A549 (cell line): ENCODE measurements at regions not wholly inside any gene's neighbourhood (a gene's known extent, or its start where the extent isn't known, plus 50 kb on each side); places are given as distances from the start of the nearest gene placed in this dataset.

Experiments used
- ATAC-seq, 2 experiments: fragments of 200-7000 bp in 1 of 2; fragments of >200 bp in 1 of 2; cut with Nextera tagmentation in 1 of 2; cut with Tn5 transposase in 1 of 2; 3 replicates each; pipeline versions ENCODE4 v1.8.0 to v1.9.1; 2018 to 2020; ENCODE audit warnings: mild to moderate bottlenecking in 1 of 2, moderate library complexity in 1 of 2
- CTCF ChIA-PET: fragments of 300-600 bp; sonication (Branson Sonifier 250); formaldehyde crosslinking; extraction: SDS; loops from one replicate; lab custom pipeline; 2021; ENCODE audit warnings: antibody characterized with exemption, inconsistent platforms; lab: Yijun Ruan, JAX
- POLR2A ChIA-PET: fragments of 350-600 bp; formaldehyde crosslinking; extraction: SDS; loops from one replicate; lab custom pipeline; 2021; ENCODE audit warnings: antibody characterized with exemption, inconsistent platforms; lab: Yijun Ruan, JAX
- DNase-seq, 2 experiments: peaks; one replicate each; pipeline versions ENCODE4 v3.0.0 to v3.0.0-alpha.2; 2011 to 2016; ENCODE audit warnings: low read depth in 1 of 2, low spot score in 1 of 2
- FAIRE-seq: peaks from 2 replicates; lab custom pipeline; 2011; peaks lifted over from hg19 to GRCh38; lab: Jason Lieb, UNC
- H3K27ac ChIP-seq, 2 experiments: fragments of >200 bp; sonication (Bioruptor Twin); formaldehyde crosslinking; 3 replicates each; pipeline ENCODE4 v1.5.1; 2016 to 2017
- H3K4me1 ChIP-seq: fragments of >200 bp; sonication (Bioruptor Twin); formaldehyde crosslinking; 3 replicates; pipeline ENCODE4 v1.6.1; 2016
- H3K4me2 ChIP-seq: fragments of >200 bp; sonication (Bioruptor Twin); formaldehyde crosslinking; 3 replicates; pipeline ENCODE4 v1.6.1; 2016
- H3K4me3 ChIP-seq: fragments of >200 bp; sonication (Bioruptor Twin); formaldehyde crosslinking; 3 replicates; pipeline ENCODE4 v1.5.1; 2016
- H3K9me3 ChIP-seq: fragments of >200 bp; sonication (Bioruptor Twin); formaldehyde crosslinking; 3 replicates; pipeline ENCODE4 v1.6.1; 2016
- CBX8 ChIP-seq: fragments of 200-600 bp; sonication (generic); IDR thresholded peaks from 2 replicates; pipeline ENCODE4 v1.6.1; 2016
- CEBPB ChIP-seq, 2 experiments: fragments of >200 bp in 1 of 2; sonication (Bioruptor Twin) in 1 of 2; formaldehyde crosslinking in 1 of 2; IDR thresholded peaks; 2 replicates each; pipeline ENCODE4 v1.6.1; 2012 to 2016
- CHD2 ChIP-seq: fragments of 150-350 bp; IDR thresholded peaks from 2 replicates; pipeline ENCODE4 v1.6.1; 2014; ENCODE audit warnings: low read length; ENCODE audit not compliant: partially characterized antibody
- CHD4 ChIP-seq: fragments of 200-600 bp; sonication (generic); IDR thresholded peaks from 2 replicates; pipeline ENCODE4 v1.6.1; 2016; ENCODE audit warnings: antibody characterized with exemption, mild to moderate bottlenecking, borderline replicate concordance
- EP300 ChIP-seq, 2 experiments: fragments of >200 bp; sonication (Bioruptor Twin); formaldehyde crosslinking; IDR thresholded peaks; 2 replicates in 1 of 2; 3 replicates in 1 of 2; pipeline ENCODE4 v1.6.1; 2016 to 2017
- FOXS1 ChIP-seq: fragments of 250-450 bp; sonication (Bioruptor Pico); IDR thresholded peaks from 2 replicates; pipeline ENCODE4 v1.5.0; 2020; ENCODE audit warnings: mild to moderate bottlenecking, moderate library complexity
- HEYL ChIP-seq: fragments of 250-450 bp; sonication (Bioruptor Pico); IDR thresholded peaks from 2 replicates; pipeline ENCODE4 v1.8.0; 2021; ENCODE audit warnings: mild to moderate bottlenecking, moderate library complexity
- JUN ChIP-seq, 2 experiments: fragments of >200 bp; sonication (Bioruptor Twin); formaldehyde crosslinking; IDR thresholded peaks; 2 replicates in 1 of 2; 3 replicates in 1 of 2; pipeline ENCODE4 v1.6.1; 2016 to 2017
- KDM5A ChIP-seq: fragments of 200-600 bp; sonication (generic); IDR thresholded peaks from 2 replicates; pipeline ENCODE4 v1.6.1; 2016; ENCODE audit warnings: antibody characterized with exemption, mild to moderate bottlenecking
- MAFK ChIP-seq: fragments of 450-650 bp; IDR thresholded peaks from 2 replicates; pipeline ENCODE4 v1.6.1; 2014; ENCODE audit not compliant: partially characterized antibody
- NFE2L2 ChIP-seq: fragments of 150-350 bp; conservative IDR thresholded peaks from 2 replicates; pipeline ENCODE4 v1.6.1; 2014; ENCODE audit warnings: low read length
- NPAS2 ChIP-seq: fragments of 250-450 bp; sonication (Bioruptor Pico); IDR thresholded peaks from 2 replicates; pipeline ENCODE4 v1.8.0; 2022; ENCODE audit warnings: mild to moderate bottlenecking, moderate library complexity, borderline replicate concordance
- RAD21 ChIP-seq, 2 experiments: fragments of >200 bp in 1 of 2; sonication (Bioruptor Twin) in 1 of 2; formaldehyde crosslinking in 1 of 2; IDR thresholded peaks in 1 of 2; conservative IDR thresholded peaks in 1 of 2; 2 replicates in 1 of 2; 3 replicates in 1 of 2; pipeline ENCODE4 v1.6.1; 2012 to 2018; ENCODE audit warnings: inconsistent platforms in 1 of 2
- RARB ChIP-seq: fragments of 250-450 bp; sonication (Bioruptor Pico); IDR thresholded peaks from 2 replicates; pipeline ENCODE4 v1.8.0; 2021; ENCODE audit warnings: mild to moderate bottlenecking, moderate library complexity
- RCOR1 ChIP-seq: fragments of 150-350 bp; IDR thresholded peaks from 2 replicates; pipeline ENCODE4 v1.6.1; 2014; ENCODE audit warnings: antibody characterized with exemption, low read length, low read depth
- SMC3 ChIP-seq: fragments of >200 bp; sonication (Bioruptor Twin); formaldehyde crosslinking; IDR thresholded peaks from 3 replicates; pipeline ENCODE4 v1.6.1; 2018; ENCODE audit warnings: inconsistent platforms
- ZC3H11A ChIP-seq: fragments of 450-650 bp; IDR thresholded peaks from 2 replicates; pipeline ENCODE4 v1.6.1; 2014; ENCODE audit warnings: antibody characterized with exemption, mild to moderate bottlenecking
- ZNF302 ChIP-seq: fragments of 250-450 bp; sonication (Bioruptor Pico); IDR thresholded peaks from 2 replicates; pipeline ENCODE4 v1.9.0; 2021; ENCODE audit warnings: inconsistent platforms, mild to moderate bottlenecking, moderate library complexity
- WGBS: methylation state at CpG from one replicate; pipeline ENCODE4 v1.1.6; 2017; ENCODE audit errors: missing lambda C conversion rate; 5-methylcytosine and 5-hydroxymethylcytosine counted together
- TF ChIP-seq, protein P1 (sequence below): fragments of 150-350 bp; IDR thresholded peaks from 2 replicates; pipeline ENCODE4 v1.6.1; 2014; ENCODE audit warnings: low read depth, mild to moderate bottlenecking, low read length
- TF ChIP-seq, protein P2 (sequence below): fragments of >200 bp; sonication (Bioruptor Twin); formaldehyde crosslinking; IDR thresholded peaks from 3 replicates; pipeline ENCODE4 v1.6.1; 2016
- TF ChIP-seq, protein P3 (sequence below): IDR thresholded peaks from 2 replicates; pipeline ENCODE4 v1.6.1; 2012
- TF ChIP-seq, protein P4 (sequence below): fragments of 250-450 bp; sonication (Bioruptor Pico); IDR thresholded peaks from 2 replicates; pipeline ENCODE4 v1.5.0; 2020; ENCODE audit warnings: low read depth, mild to moderate bottlenecking, moderate library complexity
- TF ChIP-seq, protein P5 (sequence below): fragments of 450-650 bp; IDR thresholded peaks from 2 replicates; pipeline ENCODE4 v1.6.1; 2014; ENCODE audit warnings: antibody characterized with exemption

DNA sequence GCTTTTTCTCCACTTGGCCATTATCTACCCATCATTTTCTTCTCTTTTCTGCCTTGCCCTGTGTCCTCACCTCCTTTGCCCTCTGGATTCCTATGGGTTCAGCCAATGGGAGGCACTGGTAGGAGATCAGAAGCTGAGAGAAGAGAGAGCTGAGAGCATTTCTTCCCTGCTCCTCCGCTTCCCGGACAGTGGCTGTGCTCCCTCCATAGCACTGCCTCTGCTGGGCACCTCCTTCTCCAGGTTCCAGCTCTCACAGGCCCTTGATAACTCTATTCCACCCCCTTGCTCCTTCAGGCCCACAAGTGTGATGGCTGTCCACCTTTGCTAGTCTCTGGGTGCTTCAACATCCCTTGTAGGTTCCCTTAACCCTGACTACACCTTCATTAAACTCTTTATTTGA, 79.6 kb downstream of the LSM5 start (continued):
- TF ChIP-seq, protein P1, sequence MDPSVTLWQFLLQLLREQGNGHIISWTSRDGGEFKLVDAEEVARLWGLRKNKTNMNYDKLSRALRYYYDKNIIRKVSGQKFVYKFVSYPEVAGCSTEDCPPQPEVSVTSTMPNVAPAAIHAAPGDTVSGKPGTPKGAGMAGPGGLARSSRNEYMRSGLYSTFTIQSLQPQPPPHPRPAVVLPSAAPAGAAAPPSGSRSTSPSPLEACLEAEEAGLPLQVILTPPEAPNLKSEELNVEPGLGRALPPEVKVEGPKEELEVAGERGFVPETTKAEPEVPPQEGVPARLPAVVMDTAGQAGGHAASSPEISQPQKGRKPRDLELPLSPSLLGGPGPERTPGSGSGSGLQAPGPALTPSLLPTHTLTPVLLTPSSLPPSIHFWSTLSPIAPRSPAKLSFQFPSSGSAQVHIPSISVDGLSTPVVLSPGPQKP = no peak
- TF ChIP-seq CBX8 (no peak), CHD2 (no peak), NPAS2 (CRISPR knock-in tag) (no peak), CHD4 (no peak), ZNF302 (CRISPR knock-in tag) (no peak), ZC3H11A (no peak), HEYL (CRISPR knock-in tag) (no peak)

DNA sequence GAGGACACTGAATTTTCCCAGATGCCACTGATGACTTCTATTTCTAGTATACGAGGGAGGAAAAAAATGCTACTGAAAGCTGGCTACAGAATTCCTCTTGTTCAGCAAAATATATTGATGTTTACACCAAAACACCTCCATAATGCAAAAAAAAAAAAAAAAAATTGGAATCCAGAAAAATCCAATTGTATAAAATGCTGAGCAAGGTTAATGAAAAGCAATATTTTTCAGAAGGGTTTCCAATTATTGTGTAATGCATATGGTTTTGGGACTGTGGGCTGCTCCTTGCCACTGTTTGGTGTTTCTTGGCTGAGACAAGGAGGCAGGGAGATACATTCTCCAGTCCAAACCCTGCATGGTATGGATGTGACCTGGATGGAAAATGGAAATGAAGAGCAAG, 83.8 kb downstream of the LSM5 start:
- TF ChIP-seq CHD2 (no peak), MAFK (peak; percentile 61)
- WGBS = 9% methylated on average over 1 of the region's 1 CpG
- CTCF ChIA-PET = no interaction called here
- no peaks in the 10 kb centered on the region for H3K9me3 ChIP-seq
- FAIRE-seq = no peak
- no peak overlapping the region for H3K4me3 ChIP-seq
- POLR2A ChIA-PET = no interaction called here
- no peak overlapping the region for H3K4me2 ChIP-seq
- H3K27ac ChIP-seq = no peak overlapping the region
- DNase-seq = no peak
- no peak for ATAC-seq
- no peaks in the 10 kb centered on the region for H3K4me1 ChIP-seq

DNA sequence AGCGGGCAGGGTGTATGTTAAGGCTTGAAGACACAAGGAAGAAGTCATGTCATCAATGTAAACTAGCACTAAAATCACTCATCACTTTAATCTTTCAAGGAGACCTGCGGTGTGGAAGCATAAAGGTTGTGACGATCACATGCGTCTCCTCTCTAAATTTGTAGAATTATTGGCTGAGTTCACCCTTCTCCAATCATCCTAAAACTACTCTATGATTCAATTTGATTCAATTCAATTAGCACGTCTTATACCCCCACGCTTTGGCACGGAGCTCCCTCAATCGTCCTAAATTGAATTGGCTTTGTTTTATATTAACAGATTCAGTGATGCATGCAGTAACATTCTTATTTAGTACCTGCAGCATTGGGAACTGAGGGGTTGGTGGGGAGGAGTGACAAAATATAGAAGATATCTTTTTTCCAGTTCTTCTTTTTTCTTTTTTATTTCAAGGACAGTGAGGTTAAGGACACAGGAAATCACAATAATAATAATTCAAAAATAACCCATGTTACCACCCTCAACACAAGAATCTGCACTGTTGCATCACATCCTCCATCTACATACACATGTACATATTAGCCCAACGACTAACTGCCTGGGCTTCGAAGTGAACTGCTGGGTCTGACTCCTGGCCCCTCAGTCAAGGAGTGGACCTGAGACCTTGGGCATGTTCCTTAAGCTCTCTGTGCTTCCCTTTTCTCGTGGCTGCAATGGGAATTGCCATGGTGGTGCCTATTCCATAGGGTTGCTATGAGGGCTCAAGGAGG, 86.5 kb downstream of the LSM5 start:
- ATAC-seq (0 out of 6 replicates have a peak, but pooled peaks of 1 of the 2 experiments have one; percentile 19), DNase-seq (no peak), FAIRE-seq (no peak)
- Histone ChIP-seq H3K9me3 (no peaks in the 10 kb centered on the region), H3K27ac (no peak overlapping the region), H3K4me2 (no peak overlapping the region), H3K4me3 (no peak overlapping the region)
- 28% methylated on average over 11 of the region's 11 CpGs for WGBS
- CTCF ChIA-PET = interaction anchor here (1.0 kb wide), 1 partner anchor 20 kb away, joined by 3 read pairs; no protein-coding TSS in a partner anchor
- POLR2A ChIA-PET = no interaction called here
- TF ChIP-seq, protein P2, sequence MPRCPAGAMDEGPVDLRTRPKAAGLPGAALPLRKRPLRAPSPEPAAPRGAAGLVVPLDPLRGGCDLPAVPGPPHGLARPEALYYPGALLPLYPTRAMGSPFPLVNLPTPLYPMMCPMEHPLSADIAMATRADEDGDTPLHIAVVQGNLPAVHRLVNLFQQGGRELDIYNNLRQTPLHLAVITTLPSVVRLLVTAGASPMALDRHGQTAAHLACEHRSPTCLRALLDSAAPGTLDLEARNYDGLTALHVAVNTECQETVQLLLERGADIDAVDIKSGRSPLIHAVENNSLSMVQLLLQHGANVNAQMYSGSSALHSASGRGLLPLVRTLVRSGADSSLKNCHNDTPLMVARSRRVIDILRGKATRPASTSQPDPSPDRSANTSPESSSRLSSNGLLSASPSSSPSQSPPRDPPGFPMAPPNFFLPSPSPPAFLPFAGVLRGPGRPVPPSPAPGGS = no peak
- no peak for TF ChIP-seq EP300 (IDR thresholded peaks at IDR 0.05)
- no peak for TF ChIP-seq RARB (CRISPR knock-in tag)
- TF ChIP-seq JUN (IDR thresholded peaks at IDR 0.05) = no peak
- no peak for TF ChIP-seq RAD21 (conservative IDR thresholded peaks at IDR 0.05 in 1 of 2, IDR thresholded peaks at IDR 0.05 in 1 of 2)
- TF ChIP-seq, protein P3, sequence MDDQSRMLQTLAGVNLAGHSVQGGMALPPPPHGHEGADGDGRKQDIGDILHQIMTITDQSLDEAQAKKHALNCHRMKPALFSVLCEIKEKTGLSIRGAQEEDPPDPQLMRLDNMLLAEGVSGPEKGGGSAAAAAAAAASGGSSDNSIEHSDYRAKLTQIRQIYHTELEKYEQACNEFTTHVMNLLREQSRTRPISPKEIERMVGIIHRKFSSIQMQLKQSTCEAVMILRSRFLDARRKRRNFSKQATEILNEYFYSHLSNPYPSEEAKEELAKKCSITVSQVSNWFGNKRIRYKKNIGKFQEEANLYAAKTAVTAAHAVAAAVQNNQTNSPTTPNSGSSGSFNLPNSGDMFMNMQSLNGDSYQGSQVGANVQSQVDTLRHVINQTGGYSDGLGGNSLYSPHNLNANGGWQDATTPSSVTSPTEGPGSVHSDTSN = no peak
- TF ChIP-seq RCOR1 = no peak
- no peak for TF ChIP-seq HEYL (CRISPR knock-in tag)
- TF ChIP-seq ZC3H11A = no peak
- TF ChIP-seq KDM5A = no peak
- TF ChIP-seq CEBPB (IDR thresholded peaks at IDR 0.05) = no peak
- TF ChIP-seq NFE2L2 = no peak
- no peak for TF ChIP-seq FOXS1 (CRISPR knock-in tag)
- no peak for TF ChIP-seq NPAS2 (CRISPR knock-in tag)
- TF ChIP-seq, protein P4, sequence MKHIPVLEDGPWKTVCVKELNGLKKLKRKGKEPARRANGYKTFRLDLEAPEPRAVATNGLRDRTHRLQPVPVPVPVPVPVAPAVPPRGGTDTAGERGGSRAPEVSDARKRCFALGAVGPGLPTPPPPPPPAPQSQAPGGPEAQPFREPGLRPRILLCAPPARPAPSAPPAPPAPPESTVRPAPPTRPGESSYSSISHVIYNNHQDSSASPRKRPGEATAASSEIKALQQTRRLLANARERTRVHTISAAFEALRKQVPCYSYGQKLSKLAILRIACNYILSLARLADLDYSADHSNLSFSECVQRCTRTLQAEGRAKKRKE = no peak
- TF ChIP-seq SMC3 = no peak
- TF ChIP-seq, protein P5, sequence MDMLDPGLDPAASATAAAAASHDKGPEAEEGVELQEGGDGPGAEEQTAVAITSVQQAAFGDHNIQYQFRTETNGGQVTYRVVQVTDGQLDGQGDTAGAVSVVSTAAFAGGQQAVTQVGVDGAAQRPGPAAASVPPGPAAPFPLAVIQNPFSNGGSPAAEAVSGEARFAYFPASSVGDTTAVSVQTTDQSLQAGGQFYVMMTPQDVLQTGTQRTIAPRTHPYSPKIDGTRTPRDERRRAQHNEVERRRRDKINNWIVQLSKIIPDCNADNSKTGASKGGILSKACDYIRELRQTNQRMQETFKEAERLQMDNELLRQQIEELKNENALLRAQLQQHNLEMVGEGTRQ = no peak
- TF ChIP-seq, all 56 proteins: peak for 0
- no peaks in the 10 kb centered on the region for H3K4me1 ChIP-seq
